ENCODE measurements at regions not wholly inside any gene's neighbourhood (a gene's known extent, or its start where the extent isn't known, plus 50 kb on each side); places are given as distances from the start of the nearest gene placed in this dataset.

DNA sequence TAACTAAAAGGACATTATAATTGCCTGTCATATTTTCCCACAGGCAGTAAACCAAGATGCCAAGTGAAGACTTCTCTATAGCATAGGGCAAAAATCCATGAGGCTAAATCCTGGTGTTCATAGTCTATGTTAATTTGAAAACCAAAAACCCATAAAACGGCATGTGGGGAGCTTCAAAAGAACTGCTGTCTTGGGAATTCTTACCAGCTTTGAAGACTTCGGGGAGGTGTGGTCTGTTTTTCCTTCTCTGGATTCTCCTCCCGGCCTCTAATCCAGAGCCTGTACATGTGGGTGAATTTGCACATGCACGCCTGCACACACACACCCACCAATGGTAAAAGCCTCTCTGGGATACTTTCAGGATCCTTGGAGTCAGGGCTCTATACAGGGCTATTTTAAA, 61.9 kb upstream of the IFNG-AS1 start:
- TF ChIP-seq, protein P1, sequence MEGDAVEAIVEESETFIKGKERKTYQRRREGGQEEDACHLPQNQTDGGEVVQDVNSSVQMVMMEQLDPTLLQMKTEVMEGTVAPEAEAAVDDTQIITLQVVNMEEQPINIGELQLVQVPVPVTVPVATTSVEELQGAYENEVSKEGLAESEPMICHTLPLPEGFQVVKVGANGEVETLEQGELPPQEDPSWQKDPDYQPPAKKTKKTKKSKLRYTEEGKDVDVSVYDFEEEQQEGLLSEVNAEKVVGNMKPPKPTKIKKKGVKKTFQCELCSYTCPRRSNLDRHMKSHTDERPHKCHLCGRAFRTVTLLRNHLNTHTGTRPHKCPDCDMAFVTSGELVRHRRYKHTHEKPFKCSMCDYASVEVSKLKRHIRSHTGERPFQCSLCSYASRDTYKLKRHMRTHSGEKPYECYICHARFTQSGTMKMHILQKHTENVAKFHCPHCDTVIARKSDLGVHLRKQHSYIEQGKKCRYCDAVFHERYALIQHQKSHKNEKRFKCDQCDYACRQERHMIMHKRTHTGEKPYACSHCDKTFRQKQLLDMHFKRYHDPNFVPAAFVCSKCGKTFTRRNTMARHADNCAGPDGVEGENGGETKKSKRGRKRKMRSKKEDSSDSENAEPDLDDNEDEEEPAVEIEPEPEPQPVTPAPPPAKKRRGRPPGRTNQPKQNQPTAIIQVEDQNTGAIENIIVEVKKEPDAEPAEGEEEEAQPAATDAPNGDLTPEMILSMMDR (IDR thresholded peaks at IDR 0.05): no peak
- TF ChIP-seq ZFX (IDR thresholded peaks at IDR 0.05; ENCODE audit: borderline replicate concordance): no peak

Data from 22Rv1 (cell line).